HAP-1 (cell line): ENCODE measurements at regions not wholly inside any gene's neighbourhood (a gene's known extent, or its start where the extent isn't known, plus 50 kb on each side); places are given as distances from the start of the nearest gene placed in this dataset.
"Not testable (repeated sequence)": the region's sequence is repeated elsewhere in the genome, so short reads cannot be mapped to it uniquely, and the experiment has no call there.

Experiments used
- DNase-seq, 2 experiments: peaks; one replicate each; pipeline ENCODE4 v3.0.0-alpha.2; 2016 to 2020; ENCODE audit warnings: low spot score in 2 of 2
- H3K27me3 ChIP-seq: fragments of 250-450 bp; sonication (Bioruptor Pico); 2 replicates; pipeline ENCODE4 v1.5.1; 2020; ENCODE audit warnings: low read depth, mild to moderate bottlenecking, moderate library complexity
- H3K36me3 ChIP-seq: fragments of 250-450 bp; sonication (Bioruptor Pico); replicated peaks from 2 replicates; pipeline ENCODE4 v1.5.1; 2020; ENCODE audit warnings: mild to moderate bottlenecking
- H3K4me1 ChIP-seq: fragments of 250-450 bp; sonication (Bioruptor Pico); 2 replicates; pipeline ENCODE4 v1.5.1; 2020; ENCODE audit warnings: mild to moderate bottlenecking
- H3K4me3 ChIP-seq: fragments of 250-450 bp; sonication (Bioruptor Pico); 2 replicates; pipeline ENCODE4 v1.5.1; 2020; ENCODE audit warnings: mild to moderate bottlenecking, moderate library complexity
- H3K9me3 ChIP-seq: fragments of 250-450 bp; sonication (Bioruptor Pico); 2 replicates; pipeline ENCODE4 v1.5.1; 2020; ENCODE audit warnings: mild to moderate bottlenecking, moderate library complexity
- in situ Hi-C: fragments of 300-500 bp; cut with MboI; formaldehyde crosslinking; loops from 3 replicates; pipeline ENCODE4 v1.14.3; 2020; ENCODE audit warnings: low sequenced_read_pairs, inconsistent platforms, mixed read lengths

DNA sequence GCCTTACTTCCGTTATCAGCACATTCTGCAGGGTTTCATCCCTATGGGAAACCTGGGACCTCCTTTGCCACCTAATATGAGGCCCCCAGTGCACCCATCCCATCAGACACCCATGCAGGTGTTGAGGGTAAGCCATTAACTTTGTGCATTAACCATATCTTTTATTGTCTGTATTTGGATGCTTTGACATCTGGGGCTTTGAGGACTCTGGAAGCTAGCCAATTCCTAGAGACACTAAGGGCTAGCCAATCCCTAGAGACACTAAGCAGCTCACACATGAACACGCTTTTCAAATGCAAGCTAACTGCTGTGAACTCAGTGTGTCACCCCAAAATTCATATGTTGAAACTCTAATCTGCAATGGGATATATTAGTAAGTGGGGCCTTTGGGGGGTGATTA lies 272.5 kb upstream of the COBL start:
- Histone ChIP-seq H3K36me3 (no peaks in the 10 kb centered on the region), H3K27me3 (peaks cover 7% of the 10 kb centered on the region; the same call in 1 of the 2 replicates), H3K4me1 (no peaks in the 10 kb centered on the region; the same call in 1 of the 2 replicates), H3K9me3 (no peaks in the 10 kb centered on the region), H3K4me3 (no peak overlapping the region)
- DNase-seq = no peak
- in situ Hi-C loops = no loop called here

DNA sequence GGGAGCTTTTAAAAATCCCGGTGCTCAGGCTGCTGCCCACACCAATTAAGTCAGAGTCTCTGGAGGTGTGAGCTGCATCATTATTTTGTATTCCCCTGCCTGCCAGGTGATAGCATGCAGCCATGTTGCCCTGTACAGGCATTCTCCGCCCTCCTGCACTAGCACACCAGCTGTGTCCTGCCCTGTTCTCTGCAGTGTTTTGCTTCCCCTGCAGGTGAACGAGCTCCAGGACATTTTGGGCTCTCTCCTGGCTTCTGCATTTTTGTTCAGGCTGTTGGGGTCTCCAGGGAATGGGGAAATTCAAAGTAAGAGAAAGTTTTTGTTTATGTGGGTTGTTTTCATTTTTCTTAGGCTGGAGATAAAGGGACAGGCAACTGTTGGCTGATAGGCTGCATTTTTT lies 271.0 kb upstream of the COBL start:
- no peak overlapping the region for H3K4me3 ChIP-seq
- H3K9me3 ChIP-seq = no peaks in the 10 kb centered on the region
- in situ Hi-C loops = no loop called here
- H3K27me3 ChIP-seq = peaks cover 7% of the 10 kb centered on the region; the same call in 1 of the 2 replicates
- H3K4me1 ChIP-seq = no peaks in the 10 kb centered on the region; the same call in 1 of the 2 replicates
- no peaks in the 10 kb centered on the region for H3K36me3 ChIP-seq
- DNase-seq = no peak

DNA sequence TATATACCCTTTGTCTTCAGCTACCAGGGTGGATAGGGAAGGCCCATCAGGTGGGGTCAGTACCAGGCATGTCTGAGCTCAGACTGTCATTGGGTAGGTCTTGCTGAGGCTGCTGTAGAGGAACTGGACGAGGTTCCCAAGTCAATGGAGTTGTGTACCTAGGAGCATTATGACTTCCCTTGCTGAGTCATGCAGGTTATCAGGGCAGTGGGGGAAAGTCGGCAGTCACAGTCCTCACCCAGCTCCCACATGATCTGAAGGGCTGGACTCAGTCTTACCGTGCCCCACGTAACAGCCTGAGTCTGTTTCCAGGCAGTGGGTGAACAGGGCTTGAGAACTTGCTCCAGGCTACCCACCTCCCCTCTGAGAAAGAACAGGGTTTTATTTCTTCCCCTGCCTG lies 260.8 kb upstream of the COBL start:
- Histone ChIP-seq H3K9me3 (no peaks in the 10 kb centered on the region), H3K27me3 (no peaks in the 10 kb centered on the region), H3K4me3 (no peak overlapping the region), H3K36me3 (no peaks in the 10 kb centered on the region), H3K4me1 (no peaks in the 10 kb centered on the region)
- in situ Hi-C loops = no loop called here
- no peak for DNase-seq

DNA sequence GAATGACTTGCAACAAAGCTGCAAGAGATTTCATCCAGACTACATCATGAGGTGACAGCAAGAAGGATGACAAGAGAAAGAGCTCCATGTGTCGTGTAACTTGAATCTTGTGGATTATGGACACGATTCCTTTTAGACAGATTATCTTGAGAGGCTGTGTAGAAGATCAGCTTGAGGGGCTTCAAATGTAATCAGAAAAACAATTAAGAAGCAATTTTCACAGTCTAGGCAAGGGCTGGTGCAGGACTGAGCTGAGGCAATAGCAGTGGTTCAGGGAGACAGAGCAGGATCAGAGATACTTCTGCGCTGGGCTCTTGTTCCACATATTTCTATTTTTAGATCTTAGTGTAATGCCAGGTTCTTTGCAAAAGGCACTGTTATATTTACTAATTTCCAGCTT lies 253.0 kb upstream of the COBL start:
- H3K36me3 ChIP-seq = no peaks in the 10 kb centered on the region
- H3K4me1 ChIP-seq = peaks cover 7% of the 10 kb centered on the region; the same call in 1 of the 2 replicates
- no peak for DNase-seq
- H3K27me3 ChIP-seq = no peaks in the 10 kb centered on the region
- in situ Hi-C loops = no loop called here
- H3K4me3 ChIP-seq = no peak overlapping the region
- no peaks in the 10 kb centered on the region for H3K9me3 ChIP-seq

DNA sequence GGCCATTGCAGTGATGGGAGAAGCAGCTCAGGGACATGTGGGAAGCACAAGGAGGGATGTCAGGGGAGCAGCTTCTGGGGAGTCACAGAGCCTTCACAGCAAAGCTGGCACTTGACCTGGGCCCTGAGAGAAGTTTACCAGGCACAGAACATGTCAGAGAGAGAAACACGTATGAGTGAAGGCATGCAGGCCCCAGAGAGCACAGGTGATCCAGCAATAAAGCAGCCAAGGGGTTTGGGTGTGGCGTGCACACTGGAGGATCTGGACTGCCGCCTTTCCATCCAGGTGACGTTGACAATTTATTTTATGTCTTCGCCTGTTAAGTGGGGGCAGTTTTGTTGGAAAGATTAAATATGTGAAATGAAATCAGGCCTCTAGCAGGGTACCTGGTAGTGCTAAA lies 252.6 kb upstream of the COBL start:
- no peaks in the 10 kb centered on the region for H3K36me3 ChIP-seq
- in situ Hi-C loops = no loop called here
- H3K4me3 ChIP-seq = no peak overlapping the region
- DNase-seq = no peak
- no peaks in the 10 kb centered on the region for H3K9me3 ChIP-seq
- H3K4me1 ChIP-seq = peaks cover 7% of the 10 kb centered on the region; the same call in 1 of the 2 replicates
- H3K27me3 ChIP-seq = no peaks in the 10 kb centered on the region

DNA sequence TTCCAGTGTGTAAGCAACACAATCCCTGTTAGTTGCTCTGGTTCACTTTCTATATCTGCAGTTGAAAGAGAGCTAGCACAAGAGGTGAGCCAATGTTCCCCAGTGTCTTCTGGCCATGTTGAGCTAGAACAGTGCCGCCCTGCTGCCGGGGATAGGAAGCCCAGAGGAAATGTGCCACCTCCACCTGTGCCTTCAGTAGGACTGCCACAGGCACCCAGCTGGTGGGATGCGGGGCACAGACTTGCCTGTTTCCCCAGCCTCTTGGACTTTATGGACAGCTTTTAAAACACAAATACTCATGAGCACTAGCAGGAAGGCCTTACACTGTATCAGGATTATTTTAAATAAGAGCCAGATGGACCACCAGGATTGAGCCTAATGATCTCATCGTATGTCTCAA lies 234.5 kb upstream of the COBL start:
- in situ Hi-C loops = no loop called here
- Histone ChIP-seq H3K4me3 (no peak overlapping the region), H3K9me3 (no peaks in the 10 kb centered on the region), H3K27me3 (no peaks in the 10 kb centered on the region), H3K4me1 (no peaks in the 10 kb centered on the region), H3K36me3 (no peaks in the 10 kb centered on the region)
- no peak for DNase-seq

DNA sequence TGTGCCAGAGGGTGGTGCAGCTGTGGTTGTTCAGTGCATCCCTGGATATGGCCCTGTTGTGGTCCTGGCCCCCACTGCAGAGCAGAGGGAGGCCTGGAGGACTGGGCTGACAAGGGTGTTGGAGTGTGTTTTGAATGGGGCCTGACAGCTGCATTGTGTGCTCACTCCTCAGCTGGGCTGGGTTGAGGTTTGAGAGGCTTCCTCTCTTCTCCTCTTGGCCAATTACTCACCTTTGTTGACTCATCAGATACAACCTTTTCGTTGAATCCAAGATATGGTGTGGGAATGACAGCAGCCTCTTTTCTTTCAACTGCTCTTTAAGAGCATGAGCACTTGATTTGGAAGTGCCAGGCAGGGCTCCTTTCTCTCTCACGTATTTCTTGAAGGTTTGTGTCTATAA lies 228.5 kb upstream of the COBL start:
- H3K4me3 ChIP-seq = no peak overlapping the region
- DNase-seq = no peak
- no peaks in the 10 kb centered on the region for H3K4me1 ChIP-seq
- no peaks in the 10 kb centered on the region for H3K36me3 ChIP-seq
- no peaks in the 10 kb centered on the region; the same call in 1 of the 2 replicates for H3K9me3 ChIP-seq
- in situ Hi-C loops = no loop called here
- no peaks in the 10 kb centered on the region for H3K27me3 ChIP-seq

DNA sequence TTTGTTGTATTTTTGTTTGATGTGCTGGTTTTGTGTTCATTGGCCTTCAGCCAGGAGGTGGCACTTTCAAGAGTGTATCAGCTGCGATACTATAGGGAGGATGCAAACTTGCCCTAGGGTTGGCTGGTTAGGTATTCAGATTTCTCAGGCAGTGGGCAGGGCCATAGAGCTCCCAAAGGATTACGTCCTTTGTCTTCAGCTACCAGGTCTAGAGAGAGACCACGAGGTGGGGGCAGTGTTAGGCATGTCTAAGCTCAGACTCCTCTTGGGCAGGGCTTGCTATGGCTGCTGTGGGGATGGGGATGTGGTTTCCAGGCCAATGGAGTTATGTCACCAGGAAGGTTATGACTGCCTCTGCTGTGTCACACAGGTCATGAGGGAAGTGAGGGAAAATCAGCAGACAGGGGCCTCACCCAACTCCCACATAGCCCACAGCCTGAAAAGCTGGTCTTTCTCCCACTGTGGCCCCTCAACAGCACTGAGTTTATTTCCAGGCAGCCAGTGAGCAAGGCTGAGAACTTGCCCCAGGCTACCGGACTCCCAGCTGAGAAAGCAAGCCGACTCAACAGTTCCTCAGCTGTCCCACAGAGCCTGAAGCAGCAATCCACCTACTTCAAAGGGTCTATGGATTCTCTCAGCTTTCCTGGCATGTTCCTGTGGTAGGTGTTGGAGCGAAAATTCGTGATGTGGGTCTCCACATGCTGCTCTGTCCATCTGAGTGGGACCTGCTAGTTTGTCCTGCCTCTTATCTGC lies 227.4 kb upstream of the COBL start:
- no peak overlapping the region for H3K4me3 ChIP-seq
- peak in 1 of 2 experiments; percentile 29 for DNase-seq
- no peaks in the 10 kb centered on the region for H3K27me3 ChIP-seq
- H3K36me3 ChIP-seq = no peaks in the 10 kb centered on the region
- in situ Hi-C loops = no loop called here
- H3K4me1 ChIP-seq = no peaks in the 10 kb centered on the region
- no peaks in the 10 kb centered on the region; the same call in 1 of the 2 replicates for H3K9me3 ChIP-seq

DNA sequence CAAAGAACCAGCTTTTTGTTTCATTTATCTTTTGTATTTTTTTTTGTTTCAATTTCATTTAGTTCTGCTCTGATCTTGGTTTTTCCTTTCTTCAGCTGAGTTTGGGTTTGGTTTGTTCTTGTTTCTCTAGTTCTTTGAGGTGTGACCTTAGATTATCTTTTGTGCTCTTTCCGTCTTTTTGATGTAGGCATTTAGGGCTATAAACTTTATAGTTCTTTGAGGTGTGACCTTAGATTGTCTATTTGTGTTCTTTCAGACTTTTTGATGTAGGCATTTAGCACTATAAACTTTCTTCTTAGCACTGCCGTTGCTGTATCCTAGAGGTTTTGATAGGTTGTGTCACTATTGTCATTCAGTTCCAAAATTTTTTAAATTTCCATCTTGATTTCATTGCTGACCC lies 224.3 kb upstream of the COBL start:
- in situ Hi-C loops, H3K9me3 ChIP-seq: not testable (repeated sequence)

DNA sequence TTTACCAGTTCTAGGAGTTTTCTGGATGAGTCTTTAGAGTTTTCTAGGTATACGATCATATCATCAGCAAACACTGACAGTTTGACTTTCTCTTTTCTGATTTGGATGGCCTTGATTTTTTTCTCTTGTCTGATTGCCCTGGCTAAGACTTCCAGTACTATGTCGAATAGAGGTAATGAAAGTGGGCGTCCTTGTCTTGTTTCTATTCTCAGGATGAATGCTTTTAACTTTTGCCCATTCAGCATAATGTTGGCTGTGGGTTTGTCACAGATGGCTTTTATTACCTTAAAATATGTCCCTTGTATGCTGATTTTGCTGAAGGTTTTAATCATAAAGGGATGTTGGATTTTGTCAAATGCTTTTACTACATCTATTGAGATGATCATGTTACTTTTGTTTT lies 223.2 kb upstream of the COBL start:
- Histone ChIP-seq H3K4me1 (no peaks in the 10 kb centered on the region), H3K9me3 (no peaks in the 10 kb centered on the region; the same call in 1 of the 2 replicates), H3K4me3 (no peak overlapping the region), H3K27me3 (no peaks in the 10 kb centered on the region), H3K36me3 (no peaks in the 10 kb centered on the region)
- in situ Hi-C loops = no loop called here
- DNase-seq = no peak

More for the DNA sequence above, 224.3 kb upstream of the COBL start:
- not testable (repeated sequence) for DNase-seq, H3K27me3 ChIP-seq, H3K36me3 ChIP-seq, H3K4me3 ChIP-seq, H3K4me1 ChIP-seq

DNA sequence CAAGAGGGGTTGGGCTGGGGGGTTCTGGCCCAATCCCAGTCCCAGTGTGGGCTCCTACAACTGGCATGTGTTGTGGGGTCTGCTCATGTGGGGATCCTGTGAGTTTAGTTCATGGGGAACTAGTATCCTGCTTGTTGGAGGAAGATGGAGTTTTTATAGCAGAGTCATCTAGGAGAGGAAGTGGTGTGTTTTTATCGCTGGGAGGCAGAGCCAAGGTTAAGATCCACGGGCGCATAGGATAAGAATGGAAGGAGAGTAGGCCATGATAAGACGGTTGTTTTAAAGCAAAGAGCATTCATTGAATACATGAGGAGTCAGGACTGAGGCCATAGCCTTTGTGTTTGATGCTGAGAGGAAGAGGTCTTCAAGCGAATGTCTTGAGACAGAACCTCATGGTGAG lies 211.6 kb upstream of the COBL start:
- in situ Hi-C loops = no loop called here
- H3K36me3 ChIP-seq = no peaks in the 10 kb centered on the region
- no peak overlapping the region for H3K4me3 ChIP-seq
- no peaks in the 10 kb centered on the region for H3K4me1 ChIP-seq
- no peaks in the 10 kb centered on the region for H3K9me3 ChIP-seq
- H3K27me3 ChIP-seq = no peaks in the 10 kb centered on the region
- DNase-seq = no peak

DNA sequence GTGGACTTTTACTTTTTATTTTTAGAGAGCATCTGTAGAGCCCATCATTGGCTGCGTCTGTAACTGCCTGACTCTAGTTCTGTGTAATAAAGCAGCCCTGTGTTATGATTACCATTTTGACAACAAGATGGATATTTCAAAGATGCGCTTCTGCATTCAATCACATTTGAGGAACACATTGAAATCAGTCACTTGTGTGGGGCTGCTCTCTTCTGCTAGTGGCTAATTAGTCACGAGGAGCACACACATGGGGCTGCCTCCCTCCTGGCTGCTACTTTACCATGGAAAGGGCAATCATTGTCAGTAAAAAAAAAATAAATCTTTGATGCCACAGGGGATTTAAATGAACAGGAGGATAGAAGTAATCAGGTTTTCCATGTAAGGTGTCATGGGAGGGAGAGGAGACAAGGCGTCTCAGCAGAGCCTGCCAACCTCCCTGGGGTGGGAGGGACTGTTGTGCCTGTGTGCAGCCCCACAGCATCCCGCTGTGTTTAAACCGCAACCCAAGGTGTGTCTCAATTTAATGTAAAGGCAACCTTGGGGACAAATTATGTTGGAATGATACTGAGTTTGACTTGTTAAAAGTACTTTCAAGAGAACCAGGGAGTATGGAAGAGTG lies 205.2 kb upstream of the COBL start:
- no peak overlapping the region for H3K4me3 ChIP-seq
- H3K9me3 ChIP-seq = no peaks in the 10 kb centered on the region
- no peaks in the 10 kb centered on the region for H3K27me3 ChIP-seq
- H3K4me1 ChIP-seq = peaks cover 8% of the 10 kb centered on the region
- no peak for DNase-seq
- in situ Hi-C loops = no loop called here
- H3K36me3 ChIP-seq = no peaks in the 10 kb centered on the region

DNA sequence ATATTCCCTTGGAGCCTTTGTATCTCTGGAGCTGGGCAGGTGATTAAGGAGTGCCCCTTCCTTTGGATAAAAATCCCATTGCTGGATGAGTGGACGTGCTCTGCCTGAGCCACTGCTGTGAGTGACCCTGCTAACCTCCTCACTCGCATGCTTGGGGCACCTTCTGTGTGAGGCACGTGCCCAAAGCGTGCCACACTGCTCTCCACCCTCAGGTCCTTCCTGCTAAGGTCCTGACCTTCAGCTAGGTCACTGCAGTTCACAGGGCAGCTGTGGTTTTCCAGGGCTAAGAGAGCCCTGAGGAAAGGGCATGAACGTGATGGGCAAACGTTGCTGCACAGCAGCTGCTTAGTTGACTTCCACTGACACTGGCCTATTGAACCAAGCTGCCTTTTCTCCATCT lies 204.4 kb upstream of the COBL start:
- Histone ChIP-seq H3K4me1 (peaks cover 12% of the 10 kb centered on the region), H3K36me3 (no peaks in the 10 kb centered on the region), H3K9me3 (no peaks in the 10 kb centered on the region), H3K4me3 (no peak overlapping the region), H3K27me3 (no peaks in the 10 kb centered on the region)
- DNase-seq = no peak
- in situ Hi-C loops = no loop called here

DNA sequence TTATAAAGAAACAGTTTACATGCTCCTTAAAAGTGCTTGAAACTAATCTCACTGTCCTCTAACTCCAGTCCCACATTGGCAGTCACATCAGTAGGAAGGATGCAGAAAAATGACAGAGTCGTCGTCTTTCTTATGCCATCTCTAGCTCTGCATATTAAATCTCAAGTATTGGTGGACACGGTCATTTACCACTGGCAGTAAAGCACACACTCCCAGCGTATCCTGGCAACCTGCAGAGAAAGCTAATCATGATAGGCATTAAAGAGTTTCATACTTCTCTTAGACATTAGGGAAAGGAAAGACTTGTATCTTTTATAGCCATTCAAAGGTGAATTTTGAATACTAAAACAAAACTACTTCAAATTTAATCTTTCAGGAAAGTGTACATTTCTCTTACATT lies 202.0 kb upstream of the COBL start:
- DNase-seq = no peak
- H3K4me1 ChIP-seq = peaks cover 12% of the 10 kb centered on the region
- no peak overlapping the region for H3K4me3 ChIP-seq
- in situ Hi-C loops = no loop called here
- H3K36me3 ChIP-seq = no peaks in the 10 kb centered on the region
- no peaks in the 10 kb centered on the region for H3K9me3 ChIP-seq
- H3K27me3 ChIP-seq = no peaks in the 10 kb centered on the region
